Stimulated activated CD4-positive, alpha-beta T cell treated with anti-CD3 and anti-CD28 coated beads, Interleukin-1b, Interleukin-23, amount 100 ng/mL, for 4 hours (primary cell): ENCODE measurements at regions not wholly inside any gene's neighbourhood (a gene's known extent, or its start where the extent isn't known, plus 50 kb on each side); places are given as distances from the start of the nearest gene placed in this dataset.

ENCODE experiments used
- DNase-seq, 2 donors: peaks; one replicate each; pipeline ENCODE4 v3.0.0-alpha.2; 2020; ENCODE audit warnings: low read depth in 2 of 2

DNA sequence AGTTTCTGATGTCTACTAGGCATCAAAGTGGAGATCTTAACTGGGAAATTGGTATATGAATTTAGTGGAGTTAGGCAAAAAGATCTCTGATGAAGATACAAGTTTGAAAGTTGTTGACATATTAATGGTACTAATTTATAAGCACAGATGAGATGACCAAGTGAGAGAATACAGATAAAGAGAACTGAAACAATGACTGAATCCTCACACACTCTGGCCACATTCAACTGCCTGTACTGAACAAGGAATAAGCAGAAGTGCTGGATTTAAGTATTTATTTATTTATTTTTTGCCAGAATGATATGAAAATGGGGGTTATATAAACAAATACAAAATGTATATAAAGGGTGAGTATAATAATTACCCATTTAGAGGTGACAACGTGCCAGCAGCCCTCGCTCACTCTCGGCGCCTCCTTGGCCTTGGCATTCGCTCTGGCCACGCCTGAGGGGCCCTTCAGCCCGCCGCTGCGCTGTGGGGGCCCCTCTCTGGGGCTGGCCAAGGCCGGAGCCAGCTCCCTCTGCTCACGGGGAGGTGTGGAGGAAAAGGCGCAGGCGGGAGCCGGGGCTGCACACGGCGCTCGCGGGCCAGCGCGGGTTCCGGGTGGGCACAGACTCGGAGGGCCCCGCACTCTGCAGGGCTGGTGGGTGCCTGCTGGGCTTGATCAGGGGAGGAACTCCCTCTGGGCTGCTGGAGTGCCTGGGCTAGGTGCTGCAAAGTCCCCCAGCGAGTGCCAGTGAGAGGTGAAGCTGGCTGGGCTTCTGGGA, 1363.9 kb upstream of the CRIM1 start:
- DNase-seq, result no peak

DNA sequence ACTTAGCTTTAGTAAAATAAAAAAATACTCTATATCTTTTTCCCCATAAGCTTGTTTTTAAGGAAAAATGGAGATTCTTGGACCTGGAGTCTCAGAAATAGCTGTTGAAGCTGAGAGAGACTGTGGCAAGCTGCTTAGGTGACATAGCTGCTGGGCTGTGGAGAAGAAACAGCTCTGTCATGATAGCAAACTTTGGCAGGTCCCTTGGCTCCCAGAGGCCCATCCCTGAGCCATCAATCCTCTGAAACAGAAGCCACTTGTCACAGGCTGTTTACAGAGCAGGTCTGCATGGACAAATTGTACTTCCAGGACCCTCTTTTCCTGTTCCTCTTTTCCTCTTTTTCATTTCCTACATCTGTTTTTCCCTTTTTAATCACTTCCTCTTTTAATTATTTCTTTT, 1370.1 kb upstream of the CRIM1 start:
- no peak for DNase-seq

DNA sequence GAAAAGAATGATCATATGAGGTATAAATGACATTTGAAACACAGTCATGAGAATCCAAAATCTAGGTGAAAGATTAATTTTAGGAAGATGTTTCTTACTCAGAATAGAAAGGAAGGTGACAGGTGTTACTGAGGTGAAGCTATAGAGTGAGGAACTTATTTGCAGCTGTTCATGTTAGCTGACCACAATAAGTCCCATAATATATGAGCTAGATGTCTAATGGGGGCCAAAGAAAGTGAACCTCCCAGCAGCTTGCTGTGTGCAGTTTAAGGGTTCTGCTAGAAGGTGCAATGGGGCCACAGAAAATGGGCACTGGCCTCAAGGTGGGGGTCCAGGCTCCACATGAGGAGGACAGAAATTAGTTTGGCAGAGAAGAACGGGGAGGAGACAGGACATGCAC, 1374.9 kb upstream of the CRIM1 start:
- no peak for DNase-seq

DNA sequence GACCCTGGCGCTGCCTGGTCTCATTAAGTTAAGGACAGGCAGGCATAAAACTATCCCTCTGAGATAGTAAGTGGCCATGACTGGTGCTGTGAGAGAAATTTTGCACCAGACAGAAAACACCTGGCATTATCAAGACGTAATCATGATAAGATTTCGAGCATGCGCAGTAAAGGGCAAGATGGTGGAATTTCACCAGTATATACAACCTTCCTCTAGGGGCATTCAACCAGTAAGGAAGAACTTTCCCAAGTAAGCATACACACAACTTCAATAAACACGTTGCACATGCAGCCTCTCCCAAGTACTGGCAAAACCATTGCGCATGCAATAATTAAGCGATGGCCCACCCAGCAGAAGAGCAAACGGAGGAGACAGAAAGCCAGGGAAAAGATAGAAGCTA, 1376.4 kb upstream of the CRIM1 start:
- DNase-seq, result no peak

DNA sequence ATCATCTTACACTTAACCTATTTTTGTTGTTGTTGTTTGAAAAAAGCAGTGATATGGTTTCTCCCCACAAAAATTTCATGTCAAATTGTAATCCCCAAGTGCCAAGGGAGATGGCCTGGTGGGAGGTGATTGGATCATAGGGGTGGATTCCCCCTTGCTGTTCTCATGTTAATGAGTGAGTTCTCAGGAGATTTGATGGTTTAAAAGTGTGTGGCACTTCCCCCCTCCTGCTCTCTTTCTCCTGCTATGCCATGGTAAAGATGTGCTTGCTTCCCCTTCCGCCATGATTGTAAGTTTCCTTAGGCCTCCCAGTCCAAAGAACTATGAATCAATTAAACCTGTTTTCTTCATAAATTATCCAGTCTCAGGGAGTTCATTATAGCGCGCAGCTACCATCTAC, 1362.7 kb upstream of the FAM98A start:
- no peak for DNase-seq

DNA sequence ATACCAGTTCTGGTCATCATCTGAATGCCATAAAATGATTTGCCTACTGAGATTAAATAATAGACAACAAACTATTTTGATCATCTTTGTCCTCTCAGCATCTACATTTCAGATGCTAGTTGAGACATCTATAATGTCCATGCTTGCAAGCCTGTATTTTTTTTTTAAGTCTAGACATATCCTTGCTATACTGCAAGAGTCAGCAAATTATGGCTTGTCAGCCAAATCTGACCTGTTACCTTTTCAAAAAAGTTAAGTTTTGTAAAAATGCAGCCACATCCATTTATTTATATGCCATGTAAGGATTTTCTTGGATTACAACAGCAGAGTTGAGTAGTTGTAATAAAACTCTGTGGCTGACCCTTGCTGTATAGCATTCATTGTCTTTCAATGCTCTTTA, 1355.7 kb upstream of the FAM98A start:
- no peak for DNase-seq

DNA sequence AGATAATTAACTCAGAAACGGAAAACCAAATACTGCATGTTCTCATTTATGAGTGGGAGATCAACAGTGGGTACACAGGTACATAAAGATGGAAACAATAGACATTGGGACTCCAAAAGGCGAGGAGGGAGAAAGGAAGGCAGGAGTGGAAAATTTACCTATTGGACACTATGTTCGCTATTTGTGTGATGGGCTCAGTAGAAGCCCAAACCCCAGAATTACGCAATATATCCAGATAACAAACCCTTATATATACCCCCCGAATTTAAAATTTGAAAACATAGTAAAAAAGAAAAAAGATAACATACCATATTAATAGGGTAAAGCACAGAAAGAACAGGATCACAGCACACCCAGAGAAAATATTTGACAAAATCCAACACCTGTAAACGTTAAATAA, 1351.7 kb upstream of the FAM98A start:
- DNase-seq, result no peak

DNA sequence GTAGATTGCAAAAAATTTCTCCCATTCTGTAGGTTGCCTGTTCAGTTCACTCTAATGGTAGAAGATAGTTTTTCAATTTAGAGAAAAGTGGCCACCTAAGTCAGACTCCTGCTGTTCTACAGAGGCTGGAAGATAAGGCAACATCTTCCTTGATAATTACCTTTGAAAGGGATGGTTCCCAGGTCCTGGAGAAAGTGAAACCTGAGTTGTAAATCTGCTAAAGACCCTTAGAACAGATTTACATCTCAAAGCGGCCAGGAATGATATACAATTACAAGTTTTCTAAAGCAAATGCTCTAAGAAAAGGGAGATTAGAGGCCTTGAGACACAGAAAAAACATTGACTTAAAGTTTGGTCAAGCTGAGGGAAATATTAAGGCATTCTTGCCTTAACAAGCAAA, 1350.2 kb upstream of the FAM98A start:
- DNase-seq, result no peak

DNA sequence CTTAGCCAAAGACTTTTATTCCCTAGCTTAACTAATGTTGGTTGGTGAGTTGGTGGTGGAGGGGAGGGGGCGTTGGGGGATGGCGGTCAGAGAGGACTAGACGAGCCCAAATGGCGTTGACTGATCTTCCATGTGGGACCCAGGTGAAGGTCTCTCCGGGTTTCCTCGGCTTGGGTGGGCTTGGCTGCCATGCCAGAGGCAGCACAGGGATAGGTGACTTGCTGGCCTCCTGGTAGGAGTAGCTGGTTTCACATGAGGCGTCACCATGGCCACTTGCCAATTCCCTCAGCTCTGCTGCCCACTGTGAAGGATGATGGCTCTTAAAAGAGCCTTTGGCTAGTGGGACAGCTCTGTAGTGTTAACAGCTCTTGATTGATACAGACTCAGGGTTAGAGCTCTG, 1337.0 kb upstream of the FAM98A start:
- no peak for DNase-seq

DNA sequence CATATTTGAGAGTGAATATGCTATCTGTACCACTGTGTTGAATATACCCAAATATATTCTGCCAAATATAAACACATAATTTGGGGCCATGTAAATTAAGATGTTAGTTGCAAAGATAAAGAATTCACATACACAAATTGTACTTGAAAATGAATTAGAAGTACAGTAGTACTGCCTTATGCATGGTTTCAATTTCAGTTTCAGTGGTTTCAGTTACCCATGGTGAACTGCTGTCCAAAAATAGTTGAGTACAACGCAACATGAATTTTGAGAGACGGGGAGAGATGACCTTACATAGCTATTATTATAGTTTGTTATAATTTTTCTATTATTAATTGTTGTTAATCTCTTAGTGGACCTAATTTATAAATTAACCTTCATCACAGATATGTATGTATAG, 1313.0 kb upstream of the FAM98A start:
- DNase-seq, result no peak

DNA sequence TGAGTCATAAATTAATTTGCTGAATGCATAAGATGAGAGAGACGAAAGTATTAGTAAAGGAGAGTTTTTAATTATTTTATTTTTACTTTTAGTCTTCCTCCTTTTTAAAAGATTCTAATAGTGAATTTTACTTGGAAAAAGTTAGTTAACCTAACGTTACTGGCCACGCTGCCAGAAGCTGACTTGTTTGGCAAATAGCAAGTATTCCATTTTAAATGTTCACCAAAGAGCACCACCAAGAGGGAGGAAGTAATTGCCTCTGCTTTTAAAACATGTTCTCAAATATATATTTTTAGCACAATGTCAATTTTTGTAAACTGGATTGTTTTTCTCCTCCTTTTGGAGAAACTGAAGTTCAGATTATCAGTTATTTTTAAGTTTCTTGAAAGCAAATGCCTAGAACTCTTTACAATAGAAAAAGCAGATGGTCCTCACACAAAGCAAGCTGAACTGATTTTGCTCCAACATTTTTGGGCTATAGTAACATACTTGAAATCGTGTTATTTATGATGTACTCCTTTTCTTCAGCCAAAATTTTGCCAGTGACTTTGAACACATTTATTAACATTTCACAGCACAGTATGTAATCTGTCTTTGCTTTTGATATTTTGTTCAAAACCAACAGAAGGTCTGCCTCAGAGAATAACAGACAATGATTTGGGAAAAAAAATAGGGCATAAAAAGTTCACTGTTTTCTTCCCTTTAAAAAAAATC, 1311.0 kb upstream of the FAM98A start:
- DNase-seq, result no peak

DNA sequence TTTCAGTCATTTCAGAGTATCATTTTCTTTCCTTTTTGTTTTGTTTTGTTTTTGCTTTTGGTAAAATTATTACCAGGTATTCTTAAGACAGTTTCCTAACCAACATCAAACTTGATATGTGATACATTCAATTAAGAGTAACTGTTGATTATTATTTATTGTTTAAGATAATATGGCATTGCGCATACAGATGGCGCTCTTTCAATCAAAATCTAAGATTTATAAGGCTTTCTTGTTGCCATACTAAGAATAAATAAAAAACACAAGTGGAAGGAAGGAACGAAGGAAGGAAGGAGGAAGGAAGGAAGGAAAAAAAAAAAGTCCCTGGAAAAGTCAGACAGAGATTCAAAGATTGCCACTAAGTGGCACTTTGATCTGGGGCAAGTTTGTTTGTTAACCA, 1308.7 kb upstream of the FAM98A start:
- DNase-seq, result no peak

DNA sequence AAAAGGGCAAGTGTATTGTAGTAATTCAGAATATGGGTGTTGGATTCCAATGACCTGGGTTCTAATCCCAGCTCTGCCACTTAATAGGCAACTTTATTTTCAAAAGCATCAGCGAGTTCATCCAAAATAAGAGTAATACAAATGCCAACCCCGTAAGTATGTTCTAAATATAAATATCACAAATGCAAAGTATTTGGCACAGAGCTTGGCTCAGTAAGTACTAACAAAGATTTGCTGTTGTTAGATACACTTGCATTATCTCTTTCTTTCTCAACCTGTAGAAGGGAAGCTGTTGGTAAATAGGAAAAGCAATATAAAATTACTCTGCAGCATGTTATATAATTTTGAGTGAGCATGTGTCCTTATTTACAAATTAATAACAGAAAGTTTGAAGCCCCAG, 1302.6 kb upstream of the FAM98A start:
- no peak for DNase-seq

DNA sequence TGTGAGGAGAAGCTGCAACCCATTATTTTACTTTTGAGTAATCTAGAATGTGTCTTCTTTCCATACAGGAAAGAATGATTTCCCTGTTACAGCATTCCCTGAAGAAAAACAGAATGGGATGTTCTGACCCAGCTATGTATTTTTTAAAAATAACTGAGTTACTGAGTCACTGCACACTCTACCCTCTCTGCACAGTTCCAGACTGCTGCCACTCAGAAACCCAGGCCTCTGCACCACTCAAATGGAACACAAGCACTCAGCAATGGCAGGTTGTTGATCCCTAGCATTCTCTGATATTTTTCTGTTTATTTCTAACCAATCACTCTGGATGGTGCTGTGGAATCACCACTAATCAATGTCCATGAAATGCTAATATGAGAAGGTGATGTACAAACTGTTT, 1300.0 kb upstream of the FAM98A start:
- no peak for DNase-seq

DNA sequence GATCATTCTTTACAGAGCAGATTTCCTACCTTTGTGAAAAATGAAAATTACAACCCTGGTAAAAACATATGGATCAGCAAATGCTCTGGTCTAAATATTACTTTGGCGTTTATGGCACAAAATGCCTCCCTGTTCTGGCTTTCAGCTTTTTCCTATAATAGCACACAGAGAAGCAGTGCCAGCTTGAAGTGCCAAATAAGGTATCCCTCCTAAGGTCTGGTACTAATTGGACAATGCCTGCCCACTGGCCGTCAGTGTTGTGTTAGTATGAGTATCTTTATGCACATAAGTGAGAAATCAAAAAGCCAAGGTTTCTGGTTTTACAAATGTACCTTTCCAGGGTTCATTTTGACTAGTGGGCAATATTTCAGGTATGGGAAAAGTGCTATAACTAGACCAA, 1293.7 kb upstream of the FAM98A start:
- DNase-seq, result no peak

DNA sequence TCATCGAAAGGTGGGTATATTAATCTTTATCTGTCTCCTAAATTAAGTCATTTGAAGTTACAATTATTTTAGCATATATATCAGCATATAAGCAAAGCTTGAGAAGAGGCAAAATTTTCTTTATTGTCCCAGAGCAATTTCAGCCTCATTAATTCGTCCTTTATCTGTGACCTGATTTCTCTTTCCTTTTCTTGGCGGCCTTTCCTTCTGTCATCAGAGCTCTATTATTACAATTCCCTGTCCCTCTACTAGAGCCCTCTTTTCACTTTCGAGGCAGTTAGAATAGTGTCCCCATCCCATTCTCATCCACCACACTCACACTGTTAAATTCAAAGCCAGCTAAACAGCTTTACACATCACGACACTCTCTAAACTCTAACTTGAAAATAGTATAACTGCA, 1293.2 kb upstream of the FAM98A start:
- no peak for DNase-seq

DNA sequence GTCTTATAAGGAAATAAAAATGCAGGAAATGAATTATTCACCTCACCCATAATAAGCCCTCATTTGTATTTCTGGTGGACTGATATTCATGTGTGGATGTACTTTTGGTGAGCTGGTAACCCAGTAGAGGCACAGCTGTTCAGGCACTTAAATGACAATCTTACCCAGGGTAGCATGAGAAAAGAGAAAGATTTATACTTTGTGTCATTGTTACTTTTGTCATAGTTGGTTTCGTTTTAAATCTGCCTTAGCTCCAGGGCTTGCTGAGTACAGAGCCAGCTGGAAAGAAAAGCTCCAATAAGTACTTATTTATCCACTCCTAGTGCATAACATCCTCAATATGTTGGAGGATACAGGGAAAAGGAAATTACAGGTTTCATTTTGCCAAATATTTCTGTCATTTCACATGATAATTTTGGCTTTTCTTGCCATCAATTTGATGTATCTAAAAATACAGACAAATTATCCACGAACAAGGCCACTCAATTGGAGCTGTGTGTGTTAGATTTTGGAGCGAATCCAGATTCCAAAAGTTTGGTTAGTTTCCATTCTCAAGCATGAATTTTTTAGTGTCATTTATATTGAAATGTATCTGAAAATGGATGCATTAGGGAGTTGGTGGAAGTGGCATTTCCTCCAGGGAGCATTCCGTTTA, 1276.1 kb upstream of the FAM98A start:
- no peak for DNase-seq

DNA sequence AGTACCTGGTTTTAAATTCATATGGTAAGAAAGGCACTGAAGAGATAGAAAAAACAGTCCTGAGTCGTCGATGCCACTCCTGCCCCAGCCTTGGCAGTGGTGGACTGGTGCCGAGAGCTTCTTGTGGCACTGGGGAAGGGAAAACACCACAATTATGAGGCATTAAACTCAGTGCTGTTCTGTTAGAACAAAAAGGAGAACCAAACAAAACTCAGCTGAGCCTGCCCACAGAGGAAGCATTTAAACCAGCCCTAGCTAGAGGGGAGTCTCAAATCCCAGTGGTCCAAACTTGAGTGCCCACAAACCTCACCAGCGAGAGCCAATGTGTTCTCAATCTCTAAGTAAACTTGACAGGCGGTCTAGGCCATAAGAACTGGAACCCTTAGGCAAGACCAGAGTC, 1254.5 kb upstream of the FAM98A start:
- DNase-seq, result no peak

DNA sequence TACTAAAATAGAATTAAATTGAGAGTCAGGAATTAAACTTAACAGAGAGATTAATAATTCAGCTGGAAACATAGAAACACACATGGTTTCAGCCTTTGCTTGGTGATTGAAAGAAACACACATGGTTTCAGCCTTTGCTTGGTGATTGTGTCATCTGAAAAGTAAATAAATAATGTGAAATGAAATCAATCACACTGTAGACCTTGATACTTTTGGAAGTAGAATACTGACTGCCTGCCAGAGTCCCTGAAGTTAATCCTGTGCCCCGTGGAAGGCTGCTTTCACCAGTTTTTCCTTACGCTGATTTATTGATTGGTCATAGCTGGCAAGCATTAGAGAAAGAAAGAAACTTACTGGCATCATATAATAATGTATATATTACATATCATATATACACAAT, 1252.7 kb upstream of the FAM98A start:
- DNase-seq, result no peak

DNA sequence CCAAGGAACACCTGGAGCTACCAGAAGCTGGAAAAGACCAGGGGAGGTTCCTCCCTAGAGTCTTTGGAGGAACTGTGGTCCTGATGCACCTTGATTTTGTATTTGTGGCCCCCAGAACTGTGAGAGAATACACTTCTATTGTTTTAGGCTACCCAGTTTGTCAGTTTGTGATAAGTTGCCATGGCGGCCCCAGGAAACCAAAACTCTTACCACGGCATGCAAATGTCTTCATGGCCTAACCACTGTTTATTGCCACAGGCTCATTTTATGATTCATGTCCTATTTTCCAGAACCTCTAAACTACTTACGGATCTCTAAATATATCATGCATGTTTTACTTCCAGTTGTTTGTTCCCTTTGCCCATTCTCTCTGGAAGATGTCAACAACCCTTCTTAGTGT, 1250.7 kb upstream of the FAM98A start:
- DNase-seq, result no peak

DNA sequence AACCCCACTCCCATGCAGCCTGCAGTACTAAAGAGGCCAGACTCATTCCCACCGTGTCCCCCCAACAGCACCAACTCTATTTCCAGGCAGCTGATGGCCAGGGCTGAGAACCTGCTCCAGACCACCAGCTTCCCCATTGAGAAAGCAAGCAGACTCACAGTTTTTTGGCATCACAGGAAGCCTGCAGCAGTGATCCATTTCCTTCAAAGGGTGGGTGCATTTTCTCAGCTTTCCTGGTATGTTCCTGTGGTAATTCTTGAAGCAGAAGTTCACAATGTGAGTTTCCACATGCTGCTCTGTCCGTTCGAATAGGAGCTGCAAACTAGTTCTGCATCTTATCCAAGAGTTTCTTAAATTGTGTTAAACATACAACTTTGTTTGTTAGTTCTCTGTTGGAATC, 1249.6 kb upstream of the FAM98A start:
- DNase-seq, result no peak

DNA sequence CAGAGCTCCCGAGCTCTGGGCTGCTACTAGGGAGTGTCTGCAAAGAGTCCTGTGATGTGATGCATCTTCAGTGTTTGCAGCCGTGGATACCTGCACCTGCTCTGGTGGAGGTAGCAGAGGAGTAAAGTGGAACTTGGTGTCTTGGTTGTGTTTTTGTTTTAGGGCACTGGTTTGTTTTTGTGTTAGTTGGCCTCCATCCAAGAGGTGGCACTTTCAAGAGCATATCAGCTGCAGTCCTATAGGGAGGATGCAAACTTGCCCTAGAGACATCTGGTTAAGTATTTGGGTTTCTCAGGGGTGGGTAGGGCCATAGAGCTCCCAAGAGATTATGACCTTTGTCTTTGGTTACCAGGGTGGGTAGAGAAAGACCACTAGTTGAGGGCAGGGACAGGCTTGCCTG, 1249.0 kb upstream of the FAM98A start:
- no peak for DNase-seq

DNA sequence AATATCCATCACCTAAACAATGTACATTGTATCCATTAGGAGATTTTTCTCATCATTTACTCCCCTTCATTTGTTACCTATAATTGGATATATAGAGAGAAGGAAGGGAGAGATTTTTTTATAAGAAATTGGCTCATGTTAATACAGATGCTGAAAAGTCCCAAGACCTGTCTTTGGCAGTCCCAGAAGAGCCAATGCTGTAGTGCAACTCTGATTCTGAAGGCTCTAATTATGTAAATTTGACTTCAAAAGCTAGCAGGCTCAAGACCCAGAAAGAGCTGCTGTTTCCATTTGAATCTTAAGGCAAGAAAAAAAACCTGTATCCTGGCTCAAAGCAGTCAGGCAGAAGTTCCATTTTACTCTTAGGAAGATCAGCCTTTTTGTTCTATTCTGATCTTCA, 1245.5 kb upstream of the FAM98A start:
- DNase-seq, result no peak
